ENCODE measurements at regions not wholly inside any gene's neighbourhood (a gene's known extent, or its start where the extent isn't known, plus 50 kb on each side); places are given as distances from the start of the nearest gene placed in this dataset.

DNA sequence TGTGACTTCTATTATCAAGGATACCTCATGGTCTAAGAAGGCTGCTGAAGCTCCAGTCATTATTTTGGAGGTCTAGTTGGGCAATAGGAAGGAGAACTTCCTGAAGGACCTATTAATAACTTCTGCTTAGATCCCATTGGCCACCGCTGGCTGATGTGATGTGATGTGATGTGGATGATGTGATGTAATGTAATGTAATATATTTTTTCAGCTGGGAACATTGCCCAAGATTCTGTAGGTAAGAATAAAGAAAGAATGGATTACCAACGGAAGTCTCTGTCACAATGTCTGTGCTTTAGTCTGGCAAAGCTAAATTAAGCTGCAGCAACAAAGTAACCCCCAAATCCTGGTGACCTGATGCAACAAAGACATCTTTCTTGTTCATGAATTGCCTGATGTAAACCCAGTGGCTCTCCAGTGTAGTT, 233.7 kb downstream of the PTEN start:
- Mint-ChIP-seq H3K36me3 (no peaks in the 10 kb centered on the region), H3K27me3 (no peaks in the 10 kb centered on the region), H3K4me3 (no peak overlapping the region), H3K4me1 (peaks cover 17% of the 10 kb centered on the region), H3K27ac (no peak overlapping the region), H3K9me3 (no peaks in the 10 kb centered on the region)
- ATAC-seq (ENCODE audit: low read depth), result no peak
- no peak for DNase-seq (ENCODE audit: low spot score in 2 of 2)

DNA sequence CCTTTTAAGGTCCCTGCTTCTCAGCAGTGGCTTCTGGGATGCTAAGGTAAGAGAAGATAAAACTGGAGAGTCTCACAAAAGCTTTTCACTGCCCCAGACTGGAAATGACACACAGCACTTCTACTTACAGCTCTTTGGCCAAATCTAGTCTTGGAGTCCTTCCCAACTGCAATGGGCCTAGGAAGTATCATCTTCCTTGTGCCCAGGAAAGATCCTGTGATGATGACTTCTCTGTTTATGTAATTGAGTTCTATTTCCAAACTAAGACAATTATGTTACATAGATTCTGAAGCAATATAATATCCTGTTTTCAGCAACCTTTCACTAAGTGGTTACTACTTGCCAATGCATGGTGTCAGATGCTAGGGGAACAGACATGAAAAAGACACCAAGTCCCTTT, 234.1 kb downstream of the PTEN start:
- no peaks in the 10 kb centered on the region for H3K9me3 Mint-ChIP-seq
- ATAC-seq (ENCODE audit: low read depth), result no peak

GRCh38 chr10:88100281-88100680, 236.9 kb downstream of the PTEN start:
- H3K36me3 Mint-ChIP-seq, result no peaks in the 10 kb centered on the region
- DNase-seq (ENCODE audit: low spot score in 2 of 2), result no peak
- no peaks in the 10 kb centered on the region for H3K27me3 Mint-ChIP-seq
- H3K4me1 Mint-ChIP-seq, result peaks cover 10% of the 10 kb centered on the region
- H3K27ac Mint-ChIP-seq, result no peak overlapping the region
- no peak for ATAC-seq (ENCODE audit: low read depth)
- no peaks in the 10 kb centered on the region for H3K9me3 Mint-ChIP-seq
- no peak overlapping the region for H3K4me3 Mint-ChIP-seq

More for the DNA sequence above, 234.1 kb downstream of the PTEN start:
- no peak overlapping the region for H3K27ac Mint-ChIP-seq
- H3K36me3 Mint-ChIP-seq, result no peaks in the 10 kb centered on the region
- H3K4me3 Mint-ChIP-seq, result no peak overlapping the region
- no peak for DNase-seq (ENCODE audit: low spot score in 2 of 2)
- no peaks in the 10 kb centered on the region for H3K27me3 Mint-ChIP-seq
- H3K4me1 Mint-ChIP-seq, result peaks cover 15% of the 10 kb centered on the region

DNA sequence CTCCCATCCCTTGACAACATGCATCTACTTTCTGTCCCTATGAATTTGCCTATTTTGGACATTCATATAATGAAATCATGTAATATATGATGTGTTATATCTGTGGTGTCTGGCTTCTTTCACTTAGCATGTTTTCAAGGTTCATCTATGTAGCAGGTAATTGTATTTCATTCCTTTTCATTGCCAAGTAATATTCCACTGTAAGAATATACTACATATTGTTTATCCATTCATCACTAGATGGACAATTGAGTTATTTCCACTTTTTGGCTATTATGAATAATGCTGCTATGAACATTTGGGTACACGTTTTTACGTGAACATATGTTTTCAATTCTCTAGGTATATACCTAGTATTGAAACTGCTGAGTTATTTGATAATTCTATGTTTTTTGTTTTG, 238.2 kb downstream of the PTEN start:
- H3K4me1 Mint-ChIP-seq, result peaks cover 21% of the 10 kb centered on the region
- H3K4me3 Mint-ChIP-seq, result no peak overlapping the region
- H3K9me3 Mint-ChIP-seq, result no peaks in the 10 kb centered on the region
- ATAC-seq (ENCODE audit: low read depth) (no peak), DNase-seq (ENCODE audit: low spot score in 2 of 2) (no peak)
- H3K27me3 Mint-ChIP-seq, result no peaks in the 10 kb centered on the region
- H3K36me3 Mint-ChIP-seq, result no peaks in the 10 kb centered on the region
- no peak overlapping the region for H3K27ac Mint-ChIP-seq

DNA sequence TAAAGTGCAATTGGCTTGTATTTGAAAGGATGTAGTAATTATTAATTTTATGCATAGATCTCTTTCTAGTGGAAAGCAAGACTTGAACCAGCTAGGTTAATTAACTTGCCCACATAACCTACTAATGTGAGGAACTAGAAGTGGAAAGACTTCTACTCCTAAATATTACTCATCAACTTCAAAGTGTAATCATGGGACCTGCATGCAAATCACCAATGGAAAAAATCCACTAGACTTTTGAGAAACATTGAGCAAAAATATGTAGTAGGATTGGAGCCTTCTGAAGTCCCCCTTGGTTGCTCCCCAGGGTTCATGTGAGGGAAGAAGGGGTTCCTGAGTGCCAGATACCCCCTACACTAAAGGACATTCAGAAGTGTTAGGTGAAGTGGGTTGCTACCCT, 240.2 kb downstream of the PTEN start:
- Mint-ChIP-seq H3K27me3 (no peaks in the 10 kb centered on the region), H3K27ac (no peak overlapping the region), H3K4me3 (no peak overlapping the region), H3K9me3 (no peaks in the 10 kb centered on the region), H3K4me1 (peaks cover 39% of the 10 kb centered on the region), H3K36me3 (no peaks in the 10 kb centered on the region)
- DNase-seq (ENCODE audit: low spot score in 2 of 2) (no peak), ATAC-seq (ENCODE audit: low read depth) (no peak)

- Mint-ChIP-seq H3K27ac (peak overlapping the region; percentile 22), H3K4me3 (no peak overlapping the region), H3K27me3 (no peaks in the 10 kb centered on the region), H3K36me3 (no peaks in the 10 kb centered on the region), H3K4me1 (peaks cover 39% of the 10 kb centered on the region), H3K9me3 (no peaks in the 10 kb centered on the region)
- no peak for DNase-seq (ENCODE audit: low spot score in 2 of 2)
- no peak for ATAC-seq (ENCODE audit: low read depth)
Measured at GRCh38 chr10:88104223-88104622, 240.8 kb downstream of the PTEN start.

- DNase-seq (ENCODE audit: low spot score in 2 of 2), result no peak
- no peaks in the 10 kb centered on the region for H3K27me3 Mint-ChIP-seq
- peak; percentile 32 for ATAC-seq (ENCODE audit: low read depth)
- H3K36me3 Mint-ChIP-seq, result no peaks in the 10 kb centered on the region
- H3K4me1 Mint-ChIP-seq, result peaks cover 52% of the 10 kb centered on the region
- H3K9me3 Mint-ChIP-seq, result no peaks in the 10 kb centered on the region
- peak overlapping the region; percentile 19 for H3K27ac Mint-ChIP-seq
- no peak overlapping the region for H3K4me3 Mint-ChIP-seq
Measured at GRCh38 chr10:88106366-88106765, 242.9 kb downstream of the PTEN start.

DNA sequence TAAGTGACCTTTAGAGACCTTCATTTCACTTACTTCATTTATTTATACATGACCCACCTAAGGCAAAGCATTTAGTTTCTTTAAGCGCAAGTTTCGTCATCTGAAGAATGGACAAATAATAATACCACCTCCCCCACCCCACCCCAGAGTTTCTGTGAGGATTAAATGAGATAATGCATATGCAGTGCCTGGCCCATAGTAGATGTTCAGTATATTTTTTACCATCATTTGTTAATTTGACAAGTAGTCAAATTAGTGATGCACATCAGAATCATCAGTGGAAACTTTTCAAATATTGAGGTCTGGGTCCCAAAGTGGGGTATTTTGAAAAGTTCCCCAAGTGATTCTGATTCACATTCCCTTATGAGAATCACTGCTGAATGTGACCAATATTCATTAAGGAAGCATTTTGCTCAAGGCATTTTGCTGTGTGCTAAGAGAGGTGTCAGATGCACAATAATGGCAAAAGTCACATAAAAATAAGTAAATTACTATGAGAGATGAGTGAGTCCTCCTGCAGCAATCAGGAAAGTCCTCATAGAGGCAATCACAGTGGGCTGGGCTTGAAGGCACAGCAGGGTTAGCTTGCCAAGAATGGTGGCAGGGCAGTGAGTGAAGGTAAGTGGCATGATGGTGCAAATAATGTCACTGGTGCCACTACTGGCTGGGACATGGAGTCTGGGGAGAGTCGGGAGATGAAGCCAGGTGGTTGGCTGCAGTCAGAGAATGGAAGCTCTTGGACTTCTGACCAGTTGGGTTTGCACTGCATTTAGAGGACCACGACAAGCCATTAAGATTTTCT, 244.1 kb downstream of the PTEN start:
- H3K9me3 Mint-ChIP-seq, result no peaks in the 10 kb centered on the region
- H3K4me3 Mint-ChIP-seq, result peak overlapping the region; percentile 30
- ATAC-seq (ENCODE audit: low read depth) (no peak), DNase-seq (ENCODE audit: low spot score in 2 of 2) (no peak)
- peaks cover 56% of the 10 kb centered on the region for H3K4me1 Mint-ChIP-seq
- H3K27me3 Mint-ChIP-seq, result no peaks in the 10 kb centered on the region
- H3K36me3 Mint-ChIP-seq, result no peaks in the 10 kb centered on the region
- peak overlapping the region; percentile 13 for H3K27ac Mint-ChIP-seq

- Mint-ChIP-seq H3K36me3 (no peaks in the 10 kb centered on the region), H3K27me3 (no peaks in the 10 kb centered on the region), H3K9me3 (no peaks in the 10 kb centered on the region), H3K27ac (peak overlapping the region; percentile 13), H3K4me1 (peaks cover 63% of the 10 kb centered on the region), H3K4me3 (peak overlapping the region; percentile 1)
- ATAC-seq (ENCODE audit: low read depth) (peak; percentile 86), DNase-seq (ENCODE audit: low spot score in 2 of 2) (peak; percentile 51 to 76)
Measured at GRCh38 chr10:88108115-88108610, 244.7 kb downstream of the PTEN start.

DNA sequence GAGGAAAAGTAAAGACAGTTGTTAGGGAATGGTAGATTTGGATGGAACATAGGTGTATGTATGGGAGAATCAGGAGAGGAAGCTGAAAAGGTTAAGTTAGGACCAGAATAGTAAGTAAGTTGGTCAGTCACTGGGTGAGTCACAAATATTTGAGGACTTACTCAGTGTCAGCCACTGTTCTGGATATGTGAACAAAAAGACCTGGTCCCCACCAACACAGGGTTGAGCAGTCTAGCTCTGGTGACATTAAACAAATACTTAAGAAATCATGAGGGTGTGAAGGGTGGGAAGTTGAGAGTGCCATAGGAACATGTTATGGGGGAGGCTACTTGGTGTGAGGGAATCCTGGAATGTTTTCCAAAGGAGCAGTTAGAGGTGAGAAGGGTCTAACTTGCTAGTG, 246.9 kb downstream of the PTEN start:
- peaks cover 70% of the 10 kb centered on the region for H3K4me1 Mint-ChIP-seq
- no peak overlapping the region for H3K4me3 Mint-ChIP-seq
- H3K27me3 Mint-ChIP-seq, result no peaks in the 10 kb centered on the region
- H3K9me3 Mint-ChIP-seq, result no peaks in the 10 kb centered on the region
- no peaks in the 10 kb centered on the region for H3K36me3 Mint-ChIP-seq
- ATAC-seq (ENCODE audit: low read depth) (no peak), DNase-seq (ENCODE audit: low spot score in 2 of 2) (no peak)
- peak overlapping the region; percentile 62 for H3K27ac Mint-ChIP-seq

- Mint-ChIP-seq H3K4me3 (no peak overlapping the region), H3K4me1 (peaks cover 67% of the 10 kb centered on the region), H3K27me3 (no peaks in the 10 kb centered on the region), H3K9me3 (no peaks in the 10 kb centered on the region), H3K27ac (peak overlapping the region; percentile 62), H3K36me3 (no peaks in the 10 kb centered on the region)
- DNase-seq (ENCODE audit: low spot score in 2 of 2) (no peak), ATAC-seq (ENCODE audit: low read depth) (no peak)
Measured at GRCh38 chr10:88110822-88111221, 247.4 kb downstream of the PTEN start.

GRCh38 chr10:88111294-88111693, 247.9 kb downstream of the PTEN start:
- Mint-ChIP-seq H3K4me1 (peaks cover 62% of the 10 kb centered on the region), H3K27ac (no peak overlapping the region), H3K4me3 (no peak overlapping the region), H3K27me3 (no peaks in the 10 kb centered on the region), H3K9me3 (no peaks in the 10 kb centered on the region), H3K36me3 (no peaks in the 10 kb centered on the region)
- DNase-seq (ENCODE audit: low spot score in 2 of 2), result no peak
- ATAC-seq (ENCODE audit: low read depth), result no peak

DNA sequence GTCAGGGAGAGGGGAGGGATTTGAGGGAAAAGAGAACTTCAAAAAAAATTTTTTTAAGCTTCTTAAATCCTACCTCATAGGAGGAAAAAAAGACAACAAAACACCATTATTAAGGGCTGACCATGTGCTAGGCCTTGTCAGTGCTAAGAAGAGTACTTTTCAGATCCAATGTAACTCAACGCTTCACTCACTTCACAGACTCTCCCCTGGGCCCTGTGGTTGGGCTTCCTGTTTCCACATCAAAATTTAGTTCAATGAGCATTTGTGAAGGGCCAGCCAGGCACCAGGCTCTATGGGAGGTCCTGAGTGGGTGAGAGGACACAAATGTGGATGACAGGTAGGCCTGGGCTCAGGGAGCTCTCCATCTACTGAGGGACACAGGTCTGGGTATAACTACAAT, 249.8 kb downstream of the PTEN start:
- H3K9me3 Mint-ChIP-seq, result no peaks in the 10 kb centered on the region
- peak overlapping the region; percentile 35 for H3K4me3 Mint-ChIP-seq
- H3K27me3 Mint-ChIP-seq, result no peaks in the 10 kb centered on the region
- no peaks in the 10 kb centered on the region for H3K36me3 Mint-ChIP-seq
- peak; percentile 65 for ATAC-seq (ENCODE audit: low read depth)
- peak overlapping the region; percentile 21 for H3K27ac Mint-ChIP-seq
- DNase-seq (ENCODE audit: low spot score in 2 of 2), result peak in 1 of 2 donors; percentile 40
- H3K4me1 Mint-ChIP-seq, result peaks cover 44% of the 10 kb centered on the region

GRCh38 chr10:88113657-88114272, 250.3 kb downstream of the PTEN start:
- no peak for DNase-seq (ENCODE audit: low spot score in 2 of 2)
- no peaks in the 10 kb centered on the region for H3K27me3 Mint-ChIP-seq
- H3K9me3 Mint-ChIP-seq, result no peaks in the 10 kb centered on the region
- peaks cover 41% of the 10 kb centered on the region for H3K4me1 Mint-ChIP-seq
- H3K4me3 Mint-ChIP-seq, result peak overlapping the region; percentile 35
- ATAC-seq (ENCODE audit: low read depth), result no peak
- H3K36me3 Mint-ChIP-seq, result no peaks in the 10 kb centered on the region
- H3K27ac Mint-ChIP-seq, result peak overlapping the region; percentile 75
